HG03025 (cell line): ENCODE measurements at regions not wholly inside any gene's neighbourhood (a gene's known extent, or its start where the extent isn't known, plus 50 kb on each side); places are given as distances from the start of the nearest gene placed in this dataset.

Experiments used
- ATAC-seq: cut with Tn5 transposase; IDR thresholded peaks from one replicate; pipeline ENCODE4 v1.9.1; 2021; ENCODE audit warnings: mild to moderate bottlenecking, moderate library complexity; ENCODE audit not compliant: unreplicated experiment, low FRiP score

DNA sequence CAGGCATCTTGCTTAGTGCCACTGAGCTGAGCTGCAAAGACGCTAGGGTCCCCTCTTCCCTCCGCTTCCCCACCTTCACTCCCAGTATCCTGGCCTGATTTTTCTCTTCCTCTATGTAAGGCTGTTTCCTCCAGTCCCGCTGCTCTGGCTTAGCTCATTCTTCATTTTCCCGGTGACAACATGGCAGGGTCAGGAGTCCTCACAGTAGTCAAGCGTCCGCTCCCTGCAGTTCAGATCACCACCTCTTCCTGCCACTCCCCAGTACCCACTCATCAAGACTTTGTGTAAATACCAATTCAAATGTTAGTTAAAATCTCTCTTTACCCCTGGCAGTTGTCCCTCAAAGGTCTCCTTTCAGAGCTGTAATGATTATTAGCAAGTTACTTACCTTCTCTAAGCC lies 650.4 kb upstream of the CELF2 start:
- no peak for ATAC-seq

GRCh38 chr10:10368951-10369576 lies 648.6 kb upstream of the CELF2 start:
- no peak for ATAC-seq

DNA sequence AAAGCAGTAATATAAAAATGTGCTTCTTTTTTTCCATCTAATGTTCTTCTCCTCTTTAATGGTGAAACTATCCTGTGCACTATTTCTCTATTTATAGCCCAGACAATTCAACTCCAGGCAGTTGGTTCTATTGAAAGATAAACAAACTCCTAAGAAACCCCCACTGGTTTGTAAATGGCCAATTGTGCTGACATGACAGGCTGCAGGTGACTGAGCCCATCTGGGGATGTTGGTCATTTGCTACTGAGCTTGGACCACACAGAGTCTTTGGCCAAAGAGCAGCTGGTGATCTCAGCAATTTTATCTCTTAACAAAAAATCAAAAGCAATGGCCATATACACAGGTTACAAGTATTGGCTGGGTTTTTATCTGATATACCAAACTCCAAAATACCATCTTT lies 631.8 kb upstream of the CELF2 start:
- no peak for ATAC-seq

DNA sequence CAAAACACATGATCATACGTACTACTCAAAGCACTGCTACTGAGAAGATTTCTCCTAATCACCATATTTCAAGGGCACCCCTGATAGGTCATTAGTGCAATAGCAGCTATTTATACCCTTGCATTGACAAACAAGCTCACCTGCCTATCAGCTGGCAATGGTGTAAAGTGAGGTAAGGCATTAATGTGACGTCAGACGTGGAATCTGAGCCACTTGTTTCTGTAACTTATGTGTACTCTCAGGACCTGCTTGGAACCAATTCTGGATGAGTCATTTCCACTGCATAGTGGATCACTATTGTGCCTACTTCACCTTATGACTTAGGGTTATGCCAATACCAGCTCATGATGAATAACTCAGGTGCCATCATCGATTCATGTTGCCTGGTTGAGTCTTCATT lies 628.5 kb upstream of the CELF2 start:
- no peak for ATAC-seq

DNA sequence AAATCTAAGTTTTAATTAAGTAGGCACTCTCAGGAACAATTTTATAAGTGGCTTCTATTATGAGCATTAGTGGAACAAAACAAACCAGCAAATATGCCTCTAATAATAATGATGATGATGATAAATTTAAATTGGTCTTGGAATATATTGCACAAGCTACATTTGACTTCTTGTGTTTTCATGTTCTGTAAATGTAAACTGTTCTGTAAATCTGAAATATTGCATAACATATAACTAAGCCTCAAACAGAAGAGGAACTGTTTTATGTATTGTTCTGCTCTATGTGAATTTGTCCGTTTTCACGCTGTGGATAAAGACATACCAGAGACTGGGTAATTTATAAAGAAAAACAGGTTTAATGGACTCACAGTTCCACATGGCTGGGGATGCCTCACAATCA lies 625.2 kb upstream of the CELF2 start:
- ATAC-seq, result no peak

DNA sequence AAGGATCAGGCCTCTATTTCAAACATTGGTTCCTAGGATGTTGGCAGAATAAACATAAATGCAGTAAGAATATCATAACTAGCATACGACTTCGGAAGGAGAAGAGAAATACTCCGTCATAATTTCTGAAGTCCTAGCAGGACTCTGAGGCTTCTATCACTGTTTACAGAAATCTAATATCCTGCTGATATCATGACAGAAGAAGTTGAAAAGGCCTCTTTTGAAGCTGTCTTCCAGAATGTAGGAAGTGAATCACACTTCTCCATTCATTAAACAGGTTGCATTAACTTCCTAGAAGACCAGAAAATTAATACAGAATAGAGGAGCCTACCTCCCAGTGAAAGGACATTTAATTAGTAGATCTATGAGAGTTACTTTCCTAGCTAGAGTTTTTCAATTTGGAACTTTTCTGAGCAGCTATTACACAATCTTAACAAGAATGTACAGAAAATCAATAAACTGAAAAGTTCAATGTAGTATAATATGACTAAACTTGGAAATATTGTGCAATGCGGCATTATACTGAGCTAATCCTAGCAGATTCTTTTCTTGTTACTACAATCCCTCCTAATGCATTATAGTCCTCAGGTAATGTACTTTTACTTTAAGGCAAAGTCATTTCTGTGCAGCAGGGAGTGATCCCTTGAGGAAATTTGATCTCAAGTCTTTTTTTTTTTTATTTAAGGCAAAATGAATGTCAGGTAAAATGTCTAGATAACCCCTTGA lies 622.6 kb upstream of the CELF2 start:
- no peak for ATAC-seq

DNA sequence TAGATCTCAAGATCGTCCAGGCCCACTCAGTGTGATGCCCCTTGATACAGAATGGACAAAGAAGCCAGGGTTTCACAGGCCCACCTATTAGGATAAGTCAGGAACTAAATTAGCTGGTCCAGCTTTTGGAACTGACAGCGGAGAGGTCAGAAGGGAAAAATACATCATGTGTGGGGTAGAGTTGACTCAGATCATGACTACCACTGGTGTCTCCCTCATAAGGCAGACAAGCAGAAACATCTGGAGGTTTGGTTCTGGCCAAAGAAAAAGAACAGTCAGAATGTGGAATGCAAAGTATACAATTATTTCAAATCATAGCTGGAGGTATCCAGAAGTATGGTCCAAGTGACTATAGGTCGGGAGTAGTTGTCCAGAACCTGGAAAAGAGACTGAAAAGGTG lies 621.1 kb upstream of the CELF2 start:
- no peak for ATAC-seq

DNA sequence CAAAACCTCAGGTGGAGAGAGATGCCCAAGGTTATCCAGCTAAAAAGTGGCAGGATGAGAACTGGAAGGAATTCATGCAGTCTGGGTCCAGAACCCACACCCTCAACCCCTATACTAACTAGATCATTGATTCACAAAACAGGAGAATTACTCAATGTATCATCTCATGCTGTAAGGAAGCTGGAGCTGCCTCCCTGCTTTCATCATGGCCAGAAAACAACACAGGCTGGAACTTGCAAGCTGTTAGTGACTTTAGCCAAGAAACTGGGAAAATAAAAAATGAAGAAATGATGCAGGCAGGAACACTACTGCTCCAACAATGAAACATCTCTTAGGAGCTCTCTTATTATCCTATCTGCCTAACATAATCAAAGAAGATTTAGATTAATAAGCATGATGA lies 619.8 kb upstream of the CELF2 start:
- ATAC-seq, result no peak

DNA sequence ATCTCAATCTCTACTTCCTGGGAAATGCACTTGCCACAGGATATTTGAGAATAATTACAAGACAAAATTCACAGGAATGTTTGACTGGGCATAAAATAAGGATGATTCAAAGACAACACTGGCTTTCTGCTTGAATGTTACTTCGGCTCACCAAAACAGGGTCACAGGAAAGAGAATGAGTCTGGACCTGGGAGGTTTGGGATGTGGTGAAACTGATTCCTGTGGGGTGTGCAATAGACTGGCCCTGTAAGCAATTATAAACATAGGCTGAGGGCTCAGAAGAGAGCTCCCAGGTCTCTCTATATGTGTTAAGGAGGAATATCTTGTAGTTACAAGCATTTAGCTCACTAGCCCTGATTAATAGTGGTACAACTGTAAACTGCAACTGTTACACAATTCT lies 613.9 kb upstream of the CELF2 start:
- no peak for ATAC-seq

DNA sequence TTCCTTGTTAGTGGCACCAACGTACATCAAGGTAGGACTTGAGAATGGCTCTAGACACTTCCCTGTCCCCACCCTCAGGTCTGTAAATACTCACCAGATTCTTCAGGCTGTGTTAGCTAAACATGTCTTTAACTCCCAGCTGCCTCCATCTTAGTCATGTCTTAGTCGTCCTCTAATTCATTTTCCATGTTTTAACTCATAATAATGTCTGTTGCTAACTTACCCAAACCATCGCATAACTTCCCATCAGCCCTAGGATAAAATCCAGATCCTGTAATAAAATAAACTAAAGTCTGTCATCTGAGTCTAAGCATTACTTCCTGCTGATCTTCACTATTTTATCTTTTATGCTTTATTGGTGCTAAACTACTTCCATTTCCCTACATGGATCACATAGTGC lies 600.0 kb upstream of the CELF2 start:
- no peak for ATAC-seq

DNA sequence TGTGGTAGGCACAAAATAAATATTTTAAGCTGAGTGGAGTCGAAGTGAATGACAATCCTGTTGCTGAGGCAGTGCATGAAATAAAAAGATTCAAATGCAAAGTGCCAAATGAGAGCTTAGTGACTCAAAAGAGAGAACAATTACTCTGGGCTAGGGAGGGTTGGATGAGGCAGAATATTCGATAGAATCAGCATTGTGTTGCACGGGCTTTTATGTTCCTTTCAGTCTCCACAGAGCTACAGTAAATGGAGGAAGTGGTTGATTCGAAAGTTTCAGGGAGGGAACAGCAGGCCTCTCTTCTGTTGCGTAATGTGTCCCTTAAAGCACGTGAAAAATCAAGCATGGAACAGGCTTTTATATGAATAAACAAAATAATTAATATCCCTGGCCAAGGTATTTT lies 599.3 kb upstream of the CELF2 start:
- ATAC-seq, result peak; percentile 98

DNA sequence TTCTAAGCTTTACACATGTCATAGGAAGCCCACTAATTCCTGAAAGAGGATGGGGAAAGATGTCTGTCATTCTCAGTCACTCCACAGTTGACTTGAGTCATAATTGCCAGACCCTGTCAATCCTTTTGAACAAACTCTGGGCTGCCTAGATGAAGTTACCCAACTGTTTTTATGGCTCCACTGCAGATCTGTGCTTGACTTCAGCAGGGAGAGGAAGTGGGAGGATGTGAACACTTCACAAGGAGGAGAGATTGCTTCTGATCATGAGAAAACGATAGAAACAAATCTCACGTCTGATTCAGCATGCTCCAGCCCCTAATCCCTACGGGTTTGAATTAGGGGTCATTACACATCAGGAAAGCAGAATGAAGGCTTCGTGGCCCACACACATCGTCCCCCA lies 596.6 kb upstream of the CELF2 start:
- ATAC-seq, result no peak

- ATAC-seq, result no peak
Measured at GRCh38 chr10:10431422-10432066, 586.1 kb upstream of the CELF2 start.

DNA sequence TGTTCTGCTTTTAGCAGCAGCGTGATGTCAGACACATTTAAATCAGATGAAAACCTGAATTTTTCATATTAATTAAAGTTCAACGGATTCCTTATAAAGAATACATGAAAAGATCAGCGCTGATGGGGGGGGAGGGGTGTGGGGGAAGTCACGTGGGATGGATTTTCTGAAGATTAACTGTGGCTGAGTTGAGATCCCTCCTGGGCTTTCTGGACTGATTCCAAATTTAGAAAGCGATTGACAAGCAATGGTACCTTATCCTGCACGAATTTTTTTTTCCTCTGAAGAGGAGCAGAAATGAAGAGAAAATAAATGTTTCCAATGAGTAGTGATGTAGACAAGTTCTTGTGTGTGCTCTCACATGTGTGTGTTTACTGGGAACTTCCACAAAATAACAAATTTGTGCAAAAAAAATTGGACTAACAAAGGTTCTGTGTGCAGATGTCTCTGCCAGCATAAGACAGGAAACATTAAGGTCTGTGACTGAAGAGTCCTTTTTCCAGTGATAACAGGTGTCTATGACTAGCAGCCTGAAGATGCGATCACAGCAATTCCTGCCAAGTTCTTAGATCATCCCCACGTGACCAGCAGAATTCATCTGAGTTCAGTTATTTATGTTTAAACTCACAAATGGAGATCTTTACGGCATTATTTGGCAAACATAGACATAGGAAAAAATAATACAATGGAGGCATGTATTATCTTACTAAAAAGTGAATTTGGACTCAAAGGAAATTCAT lies 585.2 kb upstream of the CELF2 start:
- no peak for ATAC-seq

- no peak for ATAC-seq
Measured at GRCh38 chr10:10434312-10434711, 583.4 kb upstream of the CELF2 start.

GRCh38 chr10:10437886-10438285 lies 579.8 kb upstream of the CELF2 start:
- no peak for ATAC-seq

DNA sequence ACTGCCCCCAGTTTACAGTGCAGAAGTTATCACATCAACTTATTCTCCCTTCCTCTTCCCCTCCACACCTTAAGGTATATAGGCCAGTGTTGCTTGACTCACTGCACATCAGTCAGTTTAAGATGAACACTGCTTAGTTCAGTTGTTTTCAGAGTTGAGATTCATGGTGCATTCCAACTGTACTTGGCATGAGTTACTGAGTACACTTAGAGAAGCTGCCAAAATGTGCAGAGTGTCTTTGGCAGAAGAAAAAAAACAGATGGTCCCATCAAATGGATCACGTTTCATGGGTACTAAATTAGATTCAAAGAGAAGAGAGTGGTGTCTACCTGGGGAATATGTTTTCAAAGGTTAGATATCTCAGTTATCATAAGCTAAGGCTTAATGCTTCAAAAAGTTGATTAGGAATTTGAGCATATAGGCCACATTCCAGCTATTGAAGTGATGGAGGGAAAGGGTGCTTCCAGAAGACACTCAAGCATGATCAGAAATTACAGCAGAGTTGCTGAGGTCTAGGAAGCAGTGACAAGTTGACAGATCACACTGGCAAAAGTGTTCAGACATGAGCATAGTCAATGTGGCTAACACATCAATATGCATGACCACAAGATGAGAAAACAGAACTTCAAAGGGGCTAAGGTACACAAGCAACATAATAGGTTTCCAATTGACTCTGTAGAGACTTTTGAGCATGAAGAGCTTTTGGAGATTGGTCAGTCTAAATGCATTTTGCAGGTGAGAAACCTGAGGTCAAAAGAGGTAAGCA lies 579.2 kb upstream of the CELF2 start:
- no peak for ATAC-seq

- ATAC-seq, result no peak
Measured at GRCh38 chr10:10456856-10457255, 560.8 kb upstream of the CELF2 start.

- ATAC-seq, result no peak
Measured at GRCh38 chr10:10460451-10460850, 557.2 kb upstream of the CELF2 start.

- no peak for ATAC-seq
Measured at GRCh38 chr10:10462151-10462941, 555.3 kb upstream of the CELF2 start.
